Progenitor cell of endocrine pancreas (in vitro differentiated cells): ENCODE measurements at regions not wholly inside any gene's neighbourhood (a gene's known extent, or its start where the extent isn't known, plus 50 kb on each side); places are given as distances from the start of the nearest gene placed in this dataset.

Experiments
- DNase-seq: peaks from one replicate; pipeline ENCODE4 v3.0.0; 2021; ENCODE audit warnings: low spot score; ENCODE audit not compliant: unreplicated experiment
- H3K27ac Mint-ChIP-seq: 2 replicates; pipeline ENCODE4 v1.8.0; 2021; ENCODE audit warnings: mild to moderate bottlenecking, moderate library complexity, mixed read lengths
- H3K27me3 Mint-ChIP-seq: 2 replicates; pipeline ENCODE4 v1.8.0; 2021; ENCODE audit warnings: mixed read lengths
- H3K36me3 Mint-ChIP-seq: 2 replicates; pipeline ENCODE4 v1.8.0; 2022; ENCODE audit warnings: mixed read lengths; ENCODE audit not compliant: insufficient read depth
- H3K4me1 Mint-ChIP-seq: 2 replicates; pipeline ENCODE4 v1.8.0; 2021; ENCODE audit warnings: low read depth, mixed read lengths
- H3K4me3 Mint-ChIP-seq: 2 replicates; pipeline ENCODE4 v1.8.0; 2021; ENCODE audit warnings: low read depth, mild to moderate bottlenecking, moderate library complexity, mixed read lengths
- H3K9me3 Mint-ChIP-seq: 2 replicates; pipeline ENCODE4 v1.8.0; 2021; ENCODE audit warnings: low read depth, mixed read lengths
- TF ChIP-seq, protein P1 (sequence below): fragments of 200-600 bp; sonication (generic); IDR thresholded peaks from one replicate; pipeline ENCODE4 v1.5.0; 2021; ENCODE audit warnings: antibody characterized with exemption, mild to moderate bottlenecking; ENCODE audit not compliant: unreplicated experiment

DNA sequence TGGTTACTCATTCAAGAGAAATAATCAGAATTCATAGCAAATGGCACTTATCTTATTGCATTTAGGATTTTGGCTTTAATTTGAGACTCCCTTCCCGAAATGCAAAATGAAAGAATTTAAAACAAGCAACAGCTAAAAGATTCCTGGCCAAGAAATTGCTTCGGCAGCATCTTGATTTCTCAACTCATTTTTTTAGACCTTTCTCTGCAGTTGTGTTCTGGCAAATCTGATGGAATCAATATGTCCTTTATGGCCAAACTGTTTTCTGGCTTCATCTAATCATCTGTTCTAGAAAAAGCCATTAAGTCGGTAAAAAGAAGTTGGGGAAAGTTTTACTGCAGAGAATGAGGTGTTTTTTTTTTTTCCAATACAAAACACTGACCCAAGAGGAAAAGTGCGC, 172.1 kb downstream of the SLC16A9 start:
- Mint-ChIP-seq H3K27me3 (no peaks in the 10 kb centered on the region), H3K27ac (no peak overlapping the region), H3K36me3 (no peaks in the 10 kb centered on the region), H3K4me3 (no peak overlapping the region), H3K4me1 (no peaks in the 10 kb centered on the region), H3K9me3 (peaks cover 2% of the 10 kb centered on the region)
- TF ChIP-seq, protein P1, sequence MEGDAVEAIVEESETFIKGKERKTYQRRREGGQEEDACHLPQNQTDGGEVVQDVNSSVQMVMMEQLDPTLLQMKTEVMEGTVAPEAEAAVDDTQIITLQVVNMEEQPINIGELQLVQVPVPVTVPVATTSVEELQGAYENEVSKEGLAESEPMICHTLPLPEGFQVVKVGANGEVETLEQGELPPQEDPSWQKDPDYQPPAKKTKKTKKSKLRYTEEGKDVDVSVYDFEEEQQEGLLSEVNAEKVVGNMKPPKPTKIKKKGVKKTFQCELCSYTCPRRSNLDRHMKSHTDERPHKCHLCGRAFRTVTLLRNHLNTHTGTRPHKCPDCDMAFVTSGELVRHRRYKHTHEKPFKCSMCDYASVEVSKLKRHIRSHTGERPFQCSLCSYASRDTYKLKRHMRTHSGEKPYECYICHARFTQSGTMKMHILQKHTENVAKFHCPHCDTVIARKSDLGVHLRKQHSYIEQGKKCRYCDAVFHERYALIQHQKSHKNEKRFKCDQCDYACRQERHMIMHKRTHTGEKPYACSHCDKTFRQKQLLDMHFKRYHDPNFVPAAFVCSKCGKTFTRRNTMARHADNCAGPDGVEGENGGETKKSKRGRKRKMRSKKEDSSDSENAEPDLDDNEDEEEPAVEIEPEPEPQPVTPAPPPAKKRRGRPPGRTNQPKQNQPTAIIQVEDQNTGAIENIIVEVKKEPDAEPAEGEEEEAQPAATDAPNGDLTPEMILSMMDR: no peak
- DNase-seq: no peak

DNA sequence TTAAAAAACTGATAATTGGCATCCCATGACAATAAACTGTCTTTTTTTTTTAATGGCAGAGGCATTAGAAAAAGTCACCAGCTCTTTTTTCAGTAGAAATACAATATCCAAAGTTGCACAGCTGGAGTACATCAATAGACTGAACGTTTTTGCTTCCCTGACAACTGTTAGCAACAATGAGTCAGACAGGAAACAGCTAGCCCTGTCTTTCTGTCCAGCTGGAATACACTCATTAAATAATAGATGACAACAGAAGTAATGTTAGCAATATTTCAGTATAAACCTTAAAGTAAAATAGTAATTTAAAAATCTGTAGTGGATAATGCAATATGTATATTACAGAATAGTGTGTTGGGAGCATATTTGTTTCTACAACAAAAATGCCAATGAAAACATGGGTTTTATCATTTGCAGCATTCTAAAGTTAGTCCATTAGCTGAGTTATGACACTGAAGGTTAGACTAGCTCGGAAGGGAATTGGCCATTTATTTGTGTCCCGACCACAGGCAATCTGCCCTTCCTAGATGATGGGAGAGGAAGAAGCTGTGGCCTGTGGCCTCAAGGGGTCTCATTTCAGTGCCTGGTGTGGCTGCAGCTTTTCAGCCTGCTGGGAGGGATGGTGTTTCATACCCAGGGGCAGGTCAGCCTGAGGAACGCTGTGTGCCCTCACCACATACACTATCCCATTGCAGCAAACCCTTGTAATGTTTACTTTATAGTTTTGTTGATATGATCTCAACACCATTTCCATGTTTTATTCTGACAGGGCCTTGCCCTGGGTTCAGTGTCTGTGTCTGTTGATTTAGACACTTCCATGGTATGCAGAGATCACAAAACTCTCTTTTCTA, 173.3 kb downstream of the SLC16A9 start:
- TF ChIP-seq, protein P1: no peak
- H3K9me3 Mint-ChIP-seq: peaks cover 2% of the 10 kb centered on the region
- H3K36me3 Mint-ChIP-seq: no peaks in the 10 kb centered on the region
- no peak for DNase-seq
- no peaks in the 10 kb centered on the region for H3K27me3 Mint-ChIP-seq
- H3K4me3 Mint-ChIP-seq: no peak overlapping the region
- H3K27ac Mint-ChIP-seq: no peak overlapping the region
- no peaks in the 10 kb centered on the region for H3K4me1 Mint-ChIP-seq

DNA sequence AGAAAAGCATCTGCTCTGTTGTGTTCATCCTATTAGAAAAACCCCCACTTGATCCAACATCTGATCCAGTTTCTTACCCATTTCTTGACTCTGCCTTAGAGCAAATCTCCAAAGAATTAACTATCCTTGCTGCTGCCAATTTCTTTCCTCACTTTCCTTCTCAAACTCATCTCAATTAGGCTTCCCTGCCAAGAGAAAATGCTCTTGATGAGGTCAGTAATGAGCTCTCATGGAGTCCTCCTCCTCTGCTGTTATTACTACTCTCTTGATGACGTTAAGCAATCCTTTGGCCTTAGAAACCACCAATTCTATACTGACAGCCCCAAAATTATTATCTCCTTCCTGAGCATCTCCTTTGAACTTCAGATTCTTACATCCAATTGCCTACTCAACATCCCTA, 162.0 kb upstream of the FAM13C start:
- no peaks in the 10 kb centered on the region for H3K27me3 Mint-ChIP-seq
- H3K4me1 Mint-ChIP-seq: no peaks in the 10 kb centered on the region
- H3K27ac Mint-ChIP-seq: no peak overlapping the region
- no peaks in the 10 kb centered on the region for H3K9me3 Mint-ChIP-seq
- no peaks in the 10 kb centered on the region for H3K36me3 Mint-ChIP-seq
- H3K4me3 Mint-ChIP-seq: no peak overlapping the region
- TF ChIP-seq, protein P1: no peak
- no peak for DNase-seq

DNA sequence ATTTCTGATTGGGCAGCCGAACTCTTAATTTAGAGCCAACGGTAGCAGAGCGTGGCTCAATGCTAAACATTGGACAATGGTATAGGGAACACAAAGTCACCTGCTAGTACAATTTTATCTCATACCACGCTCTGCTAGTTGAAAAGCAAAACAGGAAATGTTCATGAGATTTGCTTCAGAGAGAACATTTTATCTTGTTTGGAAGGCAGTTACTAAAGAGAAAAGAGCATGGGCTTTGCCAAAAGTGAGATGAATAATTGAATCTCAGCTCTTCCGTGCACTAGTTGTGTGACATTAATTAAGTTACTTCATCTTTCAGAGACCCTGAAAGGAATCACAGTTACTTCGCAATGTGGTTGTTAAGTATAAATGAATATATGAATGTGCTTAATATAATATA, 161.5 kb upstream of the FAM13C start:
- Mint-ChIP-seq H3K4me1 (no peaks in the 10 kb centered on the region), H3K36me3 (no peaks in the 10 kb centered on the region), H3K9me3 (no peaks in the 10 kb centered on the region), H3K27me3 (no peaks in the 10 kb centered on the region), H3K4me3 (no peak overlapping the region), H3K27ac (no peak overlapping the region)
- no peak for DNase-seq
- TF ChIP-seq, protein P1: no peak

DNA sequence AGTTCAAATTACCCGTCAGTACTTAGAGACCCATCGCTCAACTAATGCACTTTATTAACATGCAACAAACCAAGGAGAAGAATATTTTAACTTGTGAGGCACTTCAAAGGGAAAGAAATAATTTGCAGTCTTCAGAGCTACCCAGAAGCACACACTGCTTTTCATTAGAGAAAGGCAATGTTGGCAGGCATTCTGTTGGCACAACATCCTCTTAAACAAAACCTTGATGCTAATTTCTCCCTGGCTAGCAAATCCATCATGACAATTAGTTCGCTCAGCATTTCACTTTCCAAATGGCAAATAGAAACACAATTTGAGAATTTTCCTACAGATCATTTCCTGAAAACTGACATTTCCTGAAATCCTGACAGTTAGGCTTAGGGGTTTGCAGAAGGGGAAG, 155.6 kb upstream of the FAM13C start:
- Mint-ChIP-seq H3K27me3 (no peaks in the 10 kb centered on the region), H3K4me1 (no peaks in the 10 kb centered on the region), H3K9me3 (no peaks in the 10 kb centered on the region), H3K4me3 (no peak overlapping the region), H3K36me3 (no peaks in the 10 kb centered on the region), H3K27ac (no peak overlapping the region)
- DNase-seq: no peak
- TF ChIP-seq, protein P1: no peak
